HepG2 (cell line): ENCODE measurements at regions not wholly inside any gene's neighbourhood (a gene's known extent, or its start where the extent isn't known, plus 50 kb on each side); places are given as distances from the start of the nearest gene placed in this dataset.

Experiments
- DNMT1 ChIP-seq: sonication (generic); formaldehyde crosslinking; IDR thresholded peaks from 2 replicates; pipeline ENCODE4 v1.5.1; 2020; ENCODE audit warnings: mild to moderate bottlenecking, missing genetic modification reagents
- ETV6 ChIP-seq: sonication (generic); formaldehyde crosslinking; conservative IDR thresholded peaks from 2 replicates; pipeline ENCODE4 v1.4.0; 2020; ENCODE audit warnings: missing genetic modification reagents
- JARID2 ChIP-seq: sonication (generic); formaldehyde crosslinking; IDR thresholded peaks from 2 replicates; pipeline ENCODE4 v1.8.1; 2023; ENCODE audit warnings: missing genetic modification reagents, inconsistent platforms; ENCODE audit not compliant: insufficient replicate concordance
- RFXAP ChIP-seq: sonication (generic); formaldehyde crosslinking; IDR thresholded peaks from 2 replicates; pipeline ENCODE4 v1.4.0; 2020; ENCODE audit warnings: missing genetic modification reagents, borderline replicate concordance
- SPEN ChIP-seq: sonication (generic); formaldehyde crosslinking; IDR thresholded peaks from 2 replicates; pipeline ENCODE4 v1.5.1; 2020; ENCODE audit warnings: low read depth, mild to moderate bottlenecking, missing genetic modification reagents
- TAF15 ChIP-seq: fragments of 200-400 bp; formaldehyde crosslinking; IDR thresholded peaks from one replicate; pipeline ENCODE4 v1.6.1; 2018; ENCODE audit warnings: mild to moderate bottlenecking, low read depth, low read length; ENCODE audit not compliant: poor library complexity, severe bottlenecking
- WIZ ChIP-seq: sonication (generic); formaldehyde crosslinking; IDR thresholded peaks from 2 replicates; pipeline ENCODE4 v1.5.1; 2020; ENCODE audit warnings: mild to moderate bottlenecking, missing genetic modification reagents
- ZFX ChIP-seq: sonication (generic); formaldehyde crosslinking; IDR thresholded peaks from 2 replicates; pipeline ENCODE4 v1.4.0; 2020; ENCODE audit warnings: mild to moderate bottlenecking, low read depth, missing genetic modification reagents, moderate library complexity
- ZNF10 ChIP-seq: sonication (generic); formaldehyde crosslinking; IDR thresholded peaks from 2 replicates; pipeline ENCODE4 v1.4.0; 2020; ENCODE audit warnings: mild to moderate bottlenecking, low read depth, missing genetic modification reagents, borderline replicate concordance
- TF ChIP-seq, protein P1 (sequence below): sonication (generic); formaldehyde crosslinking; IDR thresholded peaks from 2 replicates; pipeline ENCODE4 v1.4.0; 2020; ENCODE audit warnings: missing genetic modification reagents
- TF ChIP-seq, protein P2 (sequence below): IDR thresholded peaks from 2 replicates; pipeline ENCODE4 v1.6.1; 2012; ENCODE audit warnings: low read depth, low read length, improper control_type of control experiment
- TF ChIP-seq, protein P3 (sequence below), 2 experiments: fragments of 450-650 bp in 1 of 2; sonication (generic) in 1 of 2; formaldehyde crosslinking in 1 of 2; IDR thresholded peaks; 2 replicates each; pipeline versions ENCODE4 v1.6.1 to v1.8.0; 2016 to 2022; ENCODE audit warnings: antibody characterized with exemption in 1 of 2, mild to moderate bottlenecking in 1 of 2, missing genetic modification reagents in 1 of 2

DNA sequence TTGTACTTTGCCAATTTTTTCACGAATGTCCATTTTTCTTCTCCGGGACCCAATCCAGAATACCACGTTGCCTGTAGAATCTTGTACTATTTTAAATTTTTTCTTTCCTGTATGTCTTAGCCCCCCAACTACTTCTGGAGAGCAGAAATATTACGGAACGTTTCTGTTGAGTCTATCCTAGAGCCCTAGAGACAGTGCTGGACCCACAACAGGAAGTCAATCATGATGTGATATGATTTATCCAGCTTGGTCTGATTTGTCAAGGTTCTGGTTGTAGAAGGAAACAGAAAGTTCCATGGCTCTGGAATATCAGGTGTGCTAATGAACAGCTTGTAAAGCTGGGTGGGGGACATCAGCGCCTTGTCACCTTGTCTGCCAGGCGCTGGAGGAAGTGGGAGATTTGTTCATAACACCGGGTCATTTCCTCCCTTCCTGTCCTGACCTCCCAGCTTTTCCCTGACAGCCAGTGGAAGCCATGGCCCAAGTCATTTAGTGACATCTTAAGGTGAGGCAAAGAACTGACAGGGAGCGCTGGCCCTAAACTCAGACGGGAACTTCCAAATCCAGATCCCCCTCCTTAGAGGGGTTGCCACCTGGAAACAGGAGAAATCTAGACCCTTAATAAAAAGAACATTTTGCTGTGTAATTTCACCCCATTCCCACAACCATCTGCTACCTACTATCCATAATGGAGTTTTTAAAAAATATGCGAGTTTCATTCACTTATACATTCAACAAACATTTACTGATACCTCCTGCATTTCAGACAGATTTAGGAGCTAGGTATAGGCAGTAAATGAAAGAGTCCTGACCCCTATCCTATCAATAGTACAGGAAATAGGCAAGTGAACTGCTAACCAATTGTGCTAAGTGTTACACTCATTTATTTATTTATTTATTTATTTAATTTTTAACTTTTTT, 130.5 kb downstream of the ZFP64 start (continued):
- TF ChIP-seq JARID2 (CRISPR knock-in tag) (no peak), ETV6 (CRISPR knock-in tag) (no peak), ZFX (CRISPR knock-in tag) (no peak), WIZ (CRISPR knock-in tag) (no peak), TAF15 (no peak), RFXAP (CRISPR knock-in tag) (no peak), ZNF10 (CRISPR knock-in tag) (no peak), DNMT1 (no peak), SPEN (CRISPR knock-in tag) (no peak; the same call in 1 of the 2 replicates)
- TF ChIP-seq, protein P1, sequence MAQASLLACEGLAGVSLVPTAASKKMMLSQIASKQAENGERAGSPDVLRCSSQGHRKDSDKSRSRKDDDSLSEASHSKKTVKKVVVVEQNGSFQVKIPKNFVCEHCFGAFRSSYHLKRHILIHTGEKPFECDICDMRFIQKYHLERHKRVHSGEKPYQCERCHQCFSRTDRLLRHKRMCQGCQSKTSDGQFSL (CRISPR knock-in tag) = no peak
- TF ChIP-seq, protein P2, sequence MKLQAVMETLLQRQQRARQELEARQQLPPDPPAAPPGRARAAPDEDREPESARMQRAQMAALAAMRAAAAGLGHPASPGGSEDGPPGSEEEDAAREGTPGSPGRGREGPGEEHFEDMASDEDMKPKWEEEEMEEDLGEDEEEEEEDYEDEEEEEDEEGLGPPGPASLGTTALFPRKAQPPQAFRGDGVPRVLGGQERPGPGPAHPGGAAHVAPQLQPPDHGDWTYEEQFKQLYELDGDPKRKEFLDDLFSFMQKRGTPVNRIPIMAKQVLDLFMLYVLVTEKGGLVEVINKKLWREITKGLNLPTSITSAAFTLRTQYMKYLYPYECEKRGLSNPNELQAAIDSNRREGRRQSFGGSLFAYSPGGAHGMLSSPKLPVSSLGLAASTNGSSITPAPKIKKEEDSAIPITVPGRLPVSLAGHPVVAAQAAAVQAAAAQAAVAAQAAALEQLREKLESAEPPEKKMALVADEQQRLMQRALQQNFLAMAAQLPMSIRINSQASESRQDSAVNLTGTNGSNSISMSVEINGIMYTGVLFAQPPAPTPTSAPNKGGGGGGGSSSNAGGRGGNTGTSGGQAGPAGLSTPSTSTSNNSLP = no peak
- TF ChIP-seq, protein P3, sequence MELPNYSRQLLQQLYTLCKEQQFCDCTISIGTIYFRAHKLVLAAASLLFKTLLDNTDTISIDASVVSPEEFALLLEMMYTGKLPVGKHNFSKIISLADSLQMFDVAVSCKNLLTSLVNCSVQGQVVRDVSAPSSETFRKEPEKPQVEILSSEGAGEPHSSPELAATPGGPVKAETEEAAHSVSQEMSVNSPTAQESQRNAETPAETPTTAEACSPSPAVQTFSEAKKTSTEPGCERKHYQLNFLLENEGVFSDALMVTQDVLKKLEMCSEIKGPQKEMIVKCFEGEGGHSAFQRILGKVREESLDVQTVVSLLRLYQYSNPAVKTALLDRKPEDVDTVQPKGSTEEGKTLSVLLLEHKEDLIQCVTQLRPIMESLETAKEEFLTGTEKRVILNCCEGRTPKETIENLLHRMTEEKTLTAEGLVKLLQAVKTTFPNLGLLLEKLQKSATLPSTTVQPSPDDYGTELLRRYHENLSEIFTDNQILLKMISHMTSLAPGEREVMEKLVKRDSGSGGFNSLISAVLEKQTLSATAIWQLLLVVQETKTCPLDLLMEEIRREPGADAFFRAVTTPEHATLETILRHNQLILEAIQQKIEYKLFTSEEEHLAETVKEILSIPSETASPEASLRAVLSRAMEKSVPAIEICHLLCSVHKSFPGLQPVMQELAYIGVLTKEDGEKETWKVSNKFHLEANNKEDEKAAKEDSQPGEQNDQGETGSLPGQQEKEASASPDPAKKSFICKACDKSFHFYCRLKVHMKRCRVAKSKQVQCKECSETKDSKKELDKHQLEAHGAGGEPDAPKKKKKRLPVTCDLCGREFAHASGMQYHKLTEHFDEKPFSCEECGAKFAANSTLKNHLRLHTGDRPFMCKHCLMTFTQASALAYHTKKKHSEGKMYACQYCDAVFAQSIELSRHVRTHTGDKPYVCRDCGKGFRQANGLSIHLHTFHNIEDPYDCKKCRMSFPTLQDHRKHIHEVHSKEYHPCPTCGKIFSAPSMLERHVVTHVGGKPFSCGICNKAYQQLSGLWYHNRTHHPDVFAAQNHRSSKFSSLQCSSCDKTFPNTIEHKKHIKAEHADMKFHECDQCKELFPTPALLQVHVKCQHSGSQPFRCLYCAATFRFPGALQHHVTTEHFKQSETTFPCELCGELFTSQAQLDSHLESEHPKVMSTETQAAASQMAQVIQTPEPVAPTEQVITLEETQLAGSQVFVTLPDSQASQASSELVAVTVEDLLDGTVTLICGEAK (IDR thresholded peaks at IDR 0.05) = no peak
- TF ChIP-seq, protein P3 (CRISPR knock-in tag; IDR thresholded peaks at IDR 0.05) = no peak
